ENCODE measurements at regions not wholly inside any gene's neighbourhood (a gene's known extent, or its start where the extent isn't known, plus 50 kb on each side); places are given as distances from the start of the nearest gene placed in this dataset.
"Not testable (repeated sequence)": the region's sequence is repeated elsewhere in the genome, so short reads cannot be mapped to it uniquely, and the experiment has no call there.

- no peak for DNase-seq (ENCODE audit: low spot score)
Measured at GRCh38 chr14:30221546-30221945, 293.9 kb upstream of the PRKD1 start.

DNA sequence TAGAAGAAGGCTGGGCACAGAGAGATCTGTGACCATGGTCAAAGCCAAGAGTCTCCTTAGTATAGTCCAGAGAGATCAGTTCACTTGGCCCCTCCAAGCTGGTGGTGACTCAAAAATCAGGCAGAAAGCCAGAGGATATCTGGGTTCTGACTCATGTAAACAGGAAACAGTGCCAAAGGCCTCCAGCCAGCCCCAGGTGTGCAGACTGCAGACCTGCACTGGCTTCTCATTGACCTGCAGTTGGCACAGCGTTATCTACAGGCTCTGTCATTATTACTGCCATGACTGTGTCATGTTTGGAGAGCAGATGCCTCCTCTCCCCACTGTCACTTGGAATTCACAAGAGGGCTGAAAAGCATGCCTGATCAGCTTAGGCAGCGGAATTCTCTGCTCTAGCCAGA is 295.7 kb upstream of the PRKD1 start:
- DNase-seq (ENCODE audit: low spot score): no peak

DNA sequence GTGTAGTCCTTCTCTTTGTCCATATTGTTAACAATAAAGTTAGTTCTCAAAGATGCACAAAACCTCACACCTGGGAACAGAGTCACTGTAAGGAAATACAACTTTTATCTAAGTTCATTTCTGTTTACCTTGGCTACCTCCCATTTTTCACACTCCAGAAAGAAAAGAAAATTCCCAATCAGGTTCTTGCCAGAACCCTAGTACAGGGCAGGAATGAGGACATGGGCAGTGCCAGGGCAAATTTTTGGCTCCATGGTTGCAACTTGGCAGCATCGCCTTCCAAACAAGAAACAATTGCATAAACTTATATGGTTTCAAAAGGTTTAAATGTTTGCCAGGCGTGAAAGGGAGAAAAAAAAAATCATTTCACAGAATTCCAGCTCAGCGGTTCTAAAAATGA is 296.3 kb upstream of the PRKD1 start:
- DNase-seq (ENCODE audit: low spot score): no peak

- DNase-seq (ENCODE audit: low spot score): no peak
Measured at GRCh38 chr14:30225176-30225575, 297.5 kb upstream of the PRKD1 start.

- no peak for DNase-seq (ENCODE audit: low spot score)
Measured at GRCh38 chr14:30227436-30227835, 299.8 kb upstream of the PRKD1 start.

GRCh38 chr14:30227876-30228275 is 300.2 kb upstream of the PRKD1 start:
- no peak for DNase-seq (ENCODE audit: low spot score)

GRCh38 chr14:30230719-30231118 is 303.1 kb upstream of the PRKD1 start:
- no peak for DNase-seq (ENCODE audit: low spot score)

DNA sequence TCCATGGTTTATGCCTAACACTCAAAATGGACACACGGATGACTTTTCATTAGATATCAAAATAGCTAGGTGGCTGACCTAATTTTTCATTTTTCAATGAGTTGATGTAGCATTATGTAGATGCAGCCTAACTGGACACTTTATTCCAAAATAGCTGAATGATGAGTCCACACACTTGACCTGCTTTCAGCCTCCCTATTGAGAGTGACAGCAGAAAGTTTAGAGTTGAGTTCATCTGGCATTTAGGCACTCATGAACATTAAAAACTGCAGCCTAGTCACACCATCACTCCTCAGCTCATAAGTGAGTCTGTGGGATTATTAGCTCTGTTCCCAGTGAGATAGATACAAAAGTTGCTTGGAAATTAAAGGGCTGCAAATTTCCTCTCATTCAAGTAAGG is 307.3 kb upstream of the PRKD1 start:
- DNase-seq (ENCODE audit: low spot score): no peak

- no peak for DNase-seq (ENCODE audit: low spot score)
Measured at GRCh38 chr14:30235485-30235884, 307.8 kb upstream of the PRKD1 start.

DNA sequence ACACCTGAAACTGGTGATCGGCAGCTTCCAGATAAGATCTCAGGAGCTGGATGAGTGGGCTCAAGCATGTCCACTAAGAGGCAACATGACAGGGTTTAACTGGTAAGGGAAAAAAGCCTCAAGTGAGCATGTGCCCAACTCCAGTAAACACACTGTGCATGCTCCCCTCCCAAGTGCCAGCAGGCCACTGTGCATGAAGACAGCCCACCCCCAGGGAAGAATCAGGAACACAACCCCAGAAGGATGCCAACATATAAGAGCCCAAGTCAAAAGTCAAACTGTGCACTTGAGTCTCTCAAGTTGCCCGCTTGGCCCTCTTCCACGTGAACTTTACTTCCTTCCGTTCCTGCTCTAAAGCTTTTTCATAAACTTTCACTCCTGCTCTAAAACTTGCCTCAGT is 311.3 kb upstream of the PRKD1 start:
- no peak for DNase-seq (ENCODE audit: low spot score)

DNA sequence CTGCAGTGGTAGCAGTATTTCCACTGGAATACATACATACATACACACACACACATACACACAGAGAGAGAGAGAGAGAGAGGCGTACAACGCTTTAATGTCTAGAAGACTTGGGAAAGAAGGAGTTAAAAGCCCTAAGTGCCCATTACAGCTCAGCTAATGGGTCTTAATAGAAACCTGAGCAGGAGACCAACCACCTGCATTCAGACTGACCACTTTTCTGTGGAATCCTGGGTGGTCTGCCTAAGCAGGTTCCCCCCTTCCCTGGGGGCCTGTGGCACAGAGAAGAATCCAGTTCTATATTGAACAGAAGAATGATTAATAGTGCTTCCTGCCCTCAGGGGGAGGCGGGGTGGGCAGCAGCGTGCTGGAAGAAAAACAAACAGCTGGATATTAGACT is 312.4 kb upstream of the PRKD1 start:
- no peak for DNase-seq (ENCODE audit: low spot score)

GRCh38 chr14:30240685-30241084 is 313.0 kb upstream of the PRKD1 start:
- DNase-seq (ENCODE audit: low spot score): no peak

- DNase-seq (ENCODE audit: low spot score): no peak
Measured at GRCh38 chr14:30242744-30243143, 315.1 kb upstream of the PRKD1 start.

- no peak for DNase-seq (ENCODE audit: low spot score)
Measured at GRCh38 chr14:30243207-30243606, 315.6 kb upstream of the PRKD1 start.

DNA sequence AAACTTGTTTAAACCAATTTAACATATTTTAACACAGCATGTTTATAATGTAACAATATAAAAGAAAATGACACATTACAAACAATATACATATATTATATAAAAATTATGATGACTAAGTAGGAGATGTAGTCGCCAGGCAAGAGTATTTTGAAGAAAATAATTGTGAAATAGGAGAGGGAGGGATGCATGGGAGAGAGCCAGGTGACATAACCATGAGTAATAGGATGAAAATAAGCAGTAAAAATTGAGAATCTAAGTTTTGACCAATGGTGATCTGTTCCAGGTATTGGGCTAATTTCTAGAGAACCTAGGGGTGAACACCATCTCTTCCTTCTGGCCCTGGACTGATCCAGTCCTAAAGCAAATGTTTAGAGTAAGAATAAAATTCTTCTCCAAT is 315.2 kb upstream of the G2E3 start:
- DNase-seq (ENCODE audit: low spot score): no peak

DNA sequence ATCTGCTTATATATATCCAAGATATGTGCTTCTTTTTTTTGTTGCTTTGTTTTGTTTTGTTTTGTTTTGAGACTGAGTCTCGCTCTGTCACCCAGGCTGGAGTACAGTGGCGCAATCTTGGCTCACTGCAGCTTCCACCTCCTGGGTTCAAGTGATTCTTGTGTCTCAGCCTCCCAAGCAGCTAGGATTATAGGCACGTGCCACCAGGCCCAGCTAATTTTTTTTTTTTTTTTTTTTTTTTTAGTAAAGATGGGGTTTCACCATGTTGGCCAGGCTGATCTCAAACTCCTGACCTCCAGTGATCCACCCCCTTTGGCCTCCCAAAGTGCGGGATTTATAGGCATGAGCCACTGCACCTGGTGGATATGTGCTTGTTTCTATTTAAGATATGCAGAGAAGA is 314.6 kb upstream of the G2E3 start:
- DNase-seq (ENCODE audit: low spot score): not testable (repeated sequence)

DNA sequence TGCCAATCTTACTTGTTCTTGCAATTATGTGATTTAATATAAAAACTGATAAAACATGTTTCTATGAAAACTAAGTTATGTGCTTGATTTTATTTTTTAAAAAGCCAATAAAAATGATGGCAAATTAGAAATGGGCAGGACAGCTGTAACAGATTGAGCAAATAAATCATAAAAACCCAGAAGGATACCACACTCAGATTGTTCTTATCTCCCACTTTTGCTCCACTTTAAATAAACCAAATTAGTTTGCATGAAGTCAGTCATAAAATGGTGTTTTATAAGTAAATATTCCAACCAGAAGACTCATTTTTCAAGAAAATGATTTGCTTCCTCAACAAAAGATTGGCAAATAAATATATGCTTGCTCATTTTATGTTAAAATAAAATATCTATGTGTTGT is 307.9 kb upstream of the G2E3 start:
- no peak for DNase-seq (ENCODE audit: low spot score)

GRCh38 chr14:30251557-30252100 is 307.3 kb upstream of the G2E3 start:
- DNase-seq (ENCODE audit: low spot score): no peak

GRCh38 chr14:30252151-30252550 is 306.8 kb upstream of the G2E3 start:
- DNase-seq (ENCODE audit: low spot score): no peak

GRCh38 chr14:30252783-30253674 is 305.9 kb upstream of the G2E3 start:
- no peak for DNase-seq (ENCODE audit: low spot score)

DNA sequence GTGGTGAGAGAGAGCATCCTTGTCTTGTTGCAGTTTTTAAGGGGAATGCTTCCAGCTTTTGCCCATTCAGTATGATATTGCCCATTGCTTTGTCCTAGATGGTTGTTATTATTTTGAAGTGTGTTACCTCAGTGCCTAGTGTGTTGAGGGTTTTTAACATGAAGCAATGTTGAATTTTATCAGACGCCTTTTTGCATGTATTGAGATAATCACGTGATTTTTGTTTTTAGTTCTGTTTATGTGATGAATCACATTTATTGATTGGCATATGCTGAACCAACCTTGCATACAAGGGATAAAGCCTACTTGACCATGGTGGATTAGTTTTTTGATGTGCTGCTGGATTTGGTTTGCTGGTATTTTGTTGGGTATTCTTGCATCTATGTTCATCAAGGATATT is 302.3 kb upstream of the G2E3 start:
- no peak for DNase-seq (ENCODE audit: low spot score)

- DNase-seq (ENCODE audit: low spot score): no peak
Measured at GRCh38 chr14:30257946-30258661, 300.9 kb upstream of the G2E3 start.
